ENCODE measurements at regions not wholly inside any gene's neighbourhood (a gene's known extent, or its start where the extent isn't known, plus 50 kb on each side); places are given as distances from the start of the nearest gene placed in this dataset.

DNA sequence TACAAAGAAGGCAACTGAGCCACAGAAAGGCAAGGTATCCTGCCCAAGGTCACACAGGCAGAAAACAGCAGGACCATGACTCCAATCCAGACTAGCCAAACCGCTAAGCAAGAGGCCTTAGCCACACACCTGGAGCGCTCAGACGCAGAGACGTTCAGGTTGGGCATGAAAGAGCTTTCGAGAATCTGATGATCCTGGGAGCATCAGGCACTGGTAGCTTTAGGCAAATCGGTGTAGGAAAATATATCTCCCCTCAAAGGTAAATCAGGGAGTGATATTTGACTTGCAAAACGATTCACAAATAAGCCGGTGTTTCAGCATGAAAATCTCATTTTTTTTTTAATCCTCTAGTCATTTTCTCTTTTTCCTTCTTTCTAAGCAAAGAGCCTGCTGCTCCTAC, 279.0 kb downstream of the MRTFB start:
- TF ChIP-seq, protein P1, sequence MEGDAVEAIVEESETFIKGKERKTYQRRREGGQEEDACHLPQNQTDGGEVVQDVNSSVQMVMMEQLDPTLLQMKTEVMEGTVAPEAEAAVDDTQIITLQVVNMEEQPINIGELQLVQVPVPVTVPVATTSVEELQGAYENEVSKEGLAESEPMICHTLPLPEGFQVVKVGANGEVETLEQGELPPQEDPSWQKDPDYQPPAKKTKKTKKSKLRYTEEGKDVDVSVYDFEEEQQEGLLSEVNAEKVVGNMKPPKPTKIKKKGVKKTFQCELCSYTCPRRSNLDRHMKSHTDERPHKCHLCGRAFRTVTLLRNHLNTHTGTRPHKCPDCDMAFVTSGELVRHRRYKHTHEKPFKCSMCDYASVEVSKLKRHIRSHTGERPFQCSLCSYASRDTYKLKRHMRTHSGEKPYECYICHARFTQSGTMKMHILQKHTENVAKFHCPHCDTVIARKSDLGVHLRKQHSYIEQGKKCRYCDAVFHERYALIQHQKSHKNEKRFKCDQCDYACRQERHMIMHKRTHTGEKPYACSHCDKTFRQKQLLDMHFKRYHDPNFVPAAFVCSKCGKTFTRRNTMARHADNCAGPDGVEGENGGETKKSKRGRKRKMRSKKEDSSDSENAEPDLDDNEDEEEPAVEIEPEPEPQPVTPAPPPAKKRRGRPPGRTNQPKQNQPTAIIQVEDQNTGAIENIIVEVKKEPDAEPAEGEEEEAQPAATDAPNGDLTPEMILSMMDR (conservative IDR thresholded peaks at IDR 0.05; ENCODE audit: low read depth, low read length), result no peak
- TF ChIP-seq POLR2A (IDR thresholded peaks at IDR 0.05; ENCODE audit: low read depth, low read length) (no peak), CHD1 (IDR thresholded peaks at IDR 0.05; ENCODE audit: low read depth, low read length) (no peak), MXI1 (IDR thresholded peaks at IDR 0.05; ENCODE audit: borderline replicate concordance, low read depth, low read length) (no peak), NFE2L2 (IDR thresholded peaks at IDR 0.05; ENCODE audit: low read depth, low read length) (no peak), CEBPB (IDR thresholded peaks at IDR 0.05; ENCODE audit: low read depth, low read length) (no peak), RCOR1 (IDR thresholded peaks at IDR 0.05; ENCODE audit: insufficient replicate concordance, low read length) (no peak), MAZ (IDR thresholded peaks at IDR 0.05; ENCODE audit: borderline replicate concordance, low read depth, low read length) (no peak), BHLHE40 (IDR thresholded peaks at IDR 0.05; ENCODE audit: low read depth, low read length) (no peak), RFX5 (IDR thresholded peaks at IDR 0.05; ENCODE audit: low read depth, low read length) (no peak), ELK1 (IDR thresholded peaks at IDR 0.05; ENCODE audit: borderline replicate concordance, low read depth, low read length) (no peak)
- TF ChIP-seq, protein P2, sequence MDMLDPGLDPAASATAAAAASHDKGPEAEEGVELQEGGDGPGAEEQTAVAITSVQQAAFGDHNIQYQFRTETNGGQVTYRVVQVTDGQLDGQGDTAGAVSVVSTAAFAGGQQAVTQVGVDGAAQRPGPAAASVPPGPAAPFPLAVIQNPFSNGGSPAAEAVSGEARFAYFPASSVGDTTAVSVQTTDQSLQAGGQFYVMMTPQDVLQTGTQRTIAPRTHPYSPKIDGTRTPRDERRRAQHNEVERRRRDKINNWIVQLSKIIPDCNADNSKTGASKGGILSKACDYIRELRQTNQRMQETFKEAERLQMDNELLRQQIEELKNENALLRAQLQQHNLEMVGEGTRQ (IDR thresholded peaks at IDR 0.05; ENCODE audit: low read depth, low read length), result no peak
